Stimulated activated CD4-positive, alpha-beta T cell treated with anti-CD3 and anti-CD28 coated beads, Interleukin-4, amount 100 ng/mL, for 24 hours (primary cell): ENCODE measurements at regions not wholly inside any gene's neighbourhood (a gene's known extent, or its start where the extent isn't known, plus 50 kb on each side); places are given as distances from the start of the nearest gene placed in this dataset.
"Not testable (repeated sequence)": the region's sequence is repeated elsewhere in the genome, so short reads cannot be mapped to it uniquely, and the experiment has no call there.

Experiments
- DNase-seq: peaks from one replicate; pipeline ENCODE4 v3.0.0-alpha.2; 2020

GRCh38 chr4:81611221-81611620, 139.5 kb upstream of the RASGEF1B start:
- no peak for DNase-seq

- DNase-seq: no peak
Measured at GRCh38 chr4:81609844-81610243, 138.1 kb upstream of the RASGEF1B start.

- no peak for DNase-seq
Measured at GRCh38 chr4:81607950-81608349, 136.2 kb upstream of the RASGEF1B start.

DNA sequence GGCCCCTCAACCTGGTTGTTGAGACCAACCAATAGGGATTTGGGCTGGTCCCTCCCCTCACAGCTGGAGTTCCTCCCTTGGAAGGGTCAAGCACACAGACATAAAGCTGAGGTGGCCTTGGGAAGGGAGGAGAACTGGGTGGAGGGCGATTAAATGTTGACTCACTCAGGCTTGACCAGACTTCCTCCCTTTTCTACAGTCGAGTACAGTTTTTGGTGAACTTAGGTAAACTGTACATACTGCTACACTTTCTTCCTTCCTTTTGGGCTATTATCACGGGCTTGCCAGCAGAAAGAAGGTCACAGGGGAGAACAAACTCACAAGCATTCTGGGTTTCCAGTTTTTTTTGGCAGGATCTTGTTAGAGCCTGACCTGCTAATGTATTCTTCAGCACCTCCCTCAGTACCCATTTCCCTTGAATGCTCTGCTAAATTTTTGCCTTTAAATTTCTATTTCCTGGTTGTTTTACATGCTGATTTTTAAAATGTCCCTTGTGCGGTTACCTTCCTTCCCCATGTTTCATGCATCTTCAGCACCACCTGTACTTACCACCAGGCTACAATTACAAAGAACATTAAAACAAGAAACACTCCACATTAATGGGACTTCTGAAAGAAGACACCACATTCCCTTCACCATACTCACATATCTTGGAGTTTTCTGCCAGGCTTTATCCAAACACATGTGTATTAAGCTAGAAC, 135.2 kb upstream of the RASGEF1B start:
- DNase-seq: no peak

- DNase-seq: no peak
Measured at GRCh38 chr4:81606166-81606565, 134.5 kb upstream of the RASGEF1B start.

DNA sequence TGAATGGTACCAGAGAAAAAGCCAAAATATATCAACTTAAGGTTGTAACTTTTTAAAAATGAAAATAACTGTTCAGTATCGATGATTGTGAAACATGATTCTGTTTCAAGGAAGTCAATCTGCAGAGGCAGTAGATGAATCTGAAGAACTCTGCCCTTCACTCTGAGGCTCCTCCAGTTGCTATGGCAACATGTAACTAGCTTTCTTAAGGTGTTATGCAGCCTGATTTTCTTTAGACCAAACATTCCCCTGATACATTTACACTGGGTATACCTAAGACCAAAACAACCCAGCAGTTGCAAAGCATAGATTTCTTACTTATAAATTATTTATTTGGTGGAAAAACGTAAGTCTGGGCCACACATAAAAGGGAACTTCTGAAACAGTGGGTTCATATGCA, 133.6 kb upstream of the RASGEF1B start:
- DNase-seq: no peak

GRCh38 chr4:81604683-81605218, 133.0 kb upstream of the RASGEF1B start:
- DNase-seq: no peak

DNA sequence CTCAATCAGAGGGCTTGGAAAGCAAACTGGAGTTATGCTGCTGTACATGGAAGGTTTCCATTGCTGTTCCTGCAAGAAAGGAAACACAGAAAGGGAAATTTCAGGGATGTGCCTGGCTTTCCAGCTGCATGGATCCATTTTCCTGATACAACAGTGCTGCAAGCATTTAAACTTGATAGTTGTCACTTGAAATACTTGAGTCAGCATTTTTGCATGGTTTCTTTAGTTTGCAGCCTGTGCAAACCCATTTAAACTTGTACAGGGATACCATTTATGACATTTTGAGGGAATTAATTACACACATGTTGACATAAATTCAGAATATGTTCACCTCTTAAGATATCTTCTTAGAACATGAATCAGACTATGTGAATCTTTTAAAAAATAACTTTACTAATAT, 131.1 kb upstream of the RASGEF1B start:
- DNase-seq: no peak

DNA sequence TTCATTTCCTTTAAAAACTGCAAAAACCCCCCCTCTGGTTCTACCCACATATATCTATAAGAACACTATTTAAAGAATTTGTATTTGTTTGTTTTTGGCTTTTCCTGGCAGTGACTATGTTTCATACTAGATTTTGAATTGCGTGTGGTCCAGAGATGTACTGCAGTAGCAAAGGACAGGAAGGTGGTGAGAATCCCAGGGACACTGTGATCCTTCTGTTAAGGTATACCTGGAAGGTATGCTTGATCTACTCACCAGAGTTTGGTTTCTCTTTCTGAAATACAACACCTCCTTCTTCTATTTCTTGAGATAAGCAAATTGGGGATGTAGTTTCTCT, 129.6 kb upstream of the RASGEF1B start:
- no peak for DNase-seq

DNA sequence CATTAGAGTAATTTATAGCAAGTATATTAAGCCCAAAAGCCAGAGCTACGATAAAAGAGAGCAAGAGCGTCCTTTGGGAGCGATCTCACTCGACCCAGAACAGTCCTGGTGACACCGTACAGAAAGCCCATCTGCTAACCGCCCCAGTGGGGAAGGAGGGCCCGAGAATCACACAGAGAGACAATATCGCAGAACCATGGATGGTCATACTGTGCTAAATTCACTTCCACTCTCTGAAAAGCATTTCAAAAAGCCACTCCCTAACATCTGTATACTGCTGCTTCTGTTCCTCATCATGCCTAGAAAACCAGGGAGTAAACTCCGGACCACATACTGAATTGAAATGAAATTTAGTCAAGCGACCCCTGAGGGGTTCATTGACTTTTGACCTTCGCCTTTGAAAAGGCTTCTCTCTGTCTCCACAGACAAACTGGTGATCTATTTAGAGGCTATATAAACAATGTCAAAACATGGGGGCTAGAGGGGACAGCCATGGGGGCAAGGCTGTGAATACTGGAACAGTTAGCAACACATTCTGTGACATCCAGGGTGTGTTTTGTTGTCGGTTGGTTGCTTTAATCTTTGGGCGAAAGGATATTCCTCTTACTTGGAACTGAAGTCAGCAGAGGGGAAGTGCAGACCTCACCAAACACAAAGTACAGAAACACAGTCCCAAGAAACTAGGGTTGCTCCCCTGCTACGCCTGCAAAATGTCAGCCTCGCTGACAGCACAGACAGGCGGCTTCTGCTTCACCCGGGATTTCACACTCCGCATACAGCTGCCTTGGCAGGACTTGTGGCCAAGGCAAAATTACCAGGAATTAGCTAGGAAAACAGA, 129.0 kb upstream of the RASGEF1B start:
- DNase-seq: no peak

DNA sequence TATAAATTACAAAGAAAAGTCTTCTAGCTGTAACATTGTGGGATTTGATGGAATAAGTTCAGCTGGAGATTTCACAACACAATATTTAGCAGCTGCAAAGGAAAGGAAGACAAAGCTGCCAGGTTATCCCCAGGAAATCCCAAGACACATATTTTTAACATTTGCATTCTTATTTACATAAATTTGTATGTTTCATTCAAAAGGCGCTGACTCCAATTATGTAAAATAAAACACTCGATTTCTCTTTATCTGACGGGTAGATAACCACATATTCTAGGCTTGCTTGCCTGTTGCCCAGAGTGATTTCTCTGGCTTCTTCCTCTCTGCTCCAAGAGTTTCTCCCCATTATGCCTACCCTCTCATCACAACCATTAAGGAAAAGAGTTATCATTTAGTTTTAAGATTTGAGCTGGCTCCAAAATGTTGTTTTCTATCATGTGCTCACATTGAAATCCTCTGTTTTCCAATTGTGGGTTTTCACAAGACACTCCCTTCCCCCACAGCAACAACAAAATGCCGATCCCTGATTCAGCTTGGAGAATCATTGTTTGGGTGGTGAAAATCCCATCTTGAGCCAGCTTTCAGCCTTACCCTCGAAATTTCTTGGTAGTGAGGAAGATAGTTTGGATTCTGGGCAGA, 128.2 kb upstream of the RASGEF1B start:
- DNase-seq: no peak

DNA sequence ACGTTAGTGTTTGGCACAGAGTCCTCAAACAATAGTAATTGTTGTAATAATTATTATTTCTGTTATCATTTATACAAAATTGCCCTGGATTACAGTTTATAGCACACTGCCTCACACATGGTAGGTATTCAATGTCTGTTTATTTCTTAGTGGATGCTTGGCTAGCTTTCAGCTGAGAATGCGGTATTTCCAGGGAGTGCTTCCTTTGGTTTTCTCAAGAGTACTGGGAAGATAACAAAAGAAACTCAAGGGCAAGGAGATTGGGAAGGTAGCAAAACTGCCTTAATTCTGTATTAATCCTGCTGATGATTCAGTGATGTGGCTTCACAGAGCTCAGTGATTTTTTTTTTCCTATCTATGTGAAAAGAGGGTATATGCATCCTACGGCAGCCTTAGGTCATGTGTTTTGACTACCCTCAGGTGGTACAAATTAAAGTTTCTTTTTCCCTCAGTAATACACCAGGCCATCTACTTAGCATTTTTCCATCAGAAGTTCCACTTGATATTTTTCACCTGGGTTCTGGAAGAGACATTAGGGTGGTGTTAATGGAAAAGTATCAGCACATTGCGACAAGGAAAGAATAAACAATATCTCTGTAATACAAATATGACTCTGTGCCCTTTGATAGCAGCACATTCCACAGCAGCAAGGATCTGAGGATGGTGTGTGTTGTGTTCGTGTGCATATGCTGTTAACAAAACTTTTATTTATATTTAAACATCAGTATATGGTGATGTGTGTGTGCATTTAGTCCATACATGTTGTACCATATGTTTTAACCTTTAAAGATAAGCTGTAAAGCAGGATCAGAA, 124.3 kb upstream of the RASGEF1B start:
- no peak for DNase-seq

GRCh38 chr4:81595287-81595686, 123.6 kb upstream of the RASGEF1B start:
- no peak for DNase-seq

GRCh38 chr4:81594490-81595159, 122.9 kb upstream of the RASGEF1B start:
- no peak for DNase-seq

GRCh38 chr4:81592701-81593100, 121.0 kb upstream of the RASGEF1B start:
- DNase-seq: no peak

DNA sequence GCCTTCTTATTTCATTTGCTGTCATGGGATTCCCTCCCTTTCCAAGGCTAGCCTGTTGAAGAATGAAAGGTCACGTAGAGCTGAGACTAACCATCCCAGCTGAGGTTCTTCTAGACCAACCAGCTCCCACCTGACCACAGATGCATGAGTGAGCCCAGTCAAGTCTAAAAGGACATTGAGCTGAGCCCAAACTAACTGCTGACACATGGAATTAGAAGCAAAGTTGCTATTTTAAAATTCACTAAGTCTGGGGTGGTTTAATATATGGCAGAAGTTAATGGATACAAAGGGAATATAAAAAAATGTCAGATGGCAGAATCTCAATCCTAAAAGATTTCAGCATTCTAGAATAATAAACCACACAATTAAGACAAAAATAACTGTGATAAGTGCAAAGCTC, 118.9 kb upstream of the RASGEF1B start:
- DNase-seq: no peak

- no peak for DNase-seq
Measured at GRCh38 chr4:81589262-81589661, 117.6 kb upstream of the RASGEF1B start.

GRCh38 chr4:81586706-81587105, 115.0 kb upstream of the RASGEF1B start:
- DNase-seq: no peak

DNA sequence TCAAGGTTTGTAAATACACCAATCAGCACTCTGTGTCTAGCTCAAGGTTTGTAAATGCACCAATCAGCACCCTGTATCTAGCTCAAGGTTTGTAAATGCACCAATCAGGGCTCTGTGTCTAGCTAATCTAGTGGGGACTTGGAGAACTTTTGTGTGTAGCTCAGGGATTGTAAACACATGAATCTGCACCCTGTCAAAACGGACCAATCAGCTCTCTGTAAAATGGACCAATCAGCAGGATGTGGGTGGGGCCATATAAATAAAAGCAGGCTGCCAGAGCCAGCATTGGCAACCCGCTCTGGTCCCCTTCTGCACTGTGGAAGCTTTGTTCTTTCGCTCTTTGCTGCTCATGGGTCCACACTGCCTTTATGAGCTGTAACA, 109.3 kb upstream of the RASGEF1B start:
- DNase-seq: not testable (repeated sequence)

- DNase-seq: no peak
Measured at GRCh38 chr4:81580346-81580993, 108.8 kb upstream of the RASGEF1B start.

DNA sequence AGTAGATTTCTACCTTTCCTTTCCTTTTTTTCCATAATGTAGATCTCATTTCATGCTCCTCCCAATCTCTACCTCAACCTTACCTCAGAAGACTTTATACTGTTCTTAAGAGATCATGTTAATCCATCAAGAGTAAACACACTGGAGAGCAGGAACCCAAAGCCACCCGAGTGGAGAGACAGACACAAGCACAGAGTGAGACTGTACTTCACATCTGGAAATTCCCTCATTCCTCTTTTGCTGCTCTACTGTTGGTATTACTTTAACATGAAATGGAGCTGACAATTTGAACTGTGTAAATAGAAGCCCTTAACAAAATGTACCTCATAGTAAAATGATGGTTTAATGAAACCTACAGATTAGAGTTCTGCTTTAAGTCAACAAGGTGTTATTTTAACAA, 105.7 kb upstream of the RASGEF1B start:
- DNase-seq: no peak

DNA sequence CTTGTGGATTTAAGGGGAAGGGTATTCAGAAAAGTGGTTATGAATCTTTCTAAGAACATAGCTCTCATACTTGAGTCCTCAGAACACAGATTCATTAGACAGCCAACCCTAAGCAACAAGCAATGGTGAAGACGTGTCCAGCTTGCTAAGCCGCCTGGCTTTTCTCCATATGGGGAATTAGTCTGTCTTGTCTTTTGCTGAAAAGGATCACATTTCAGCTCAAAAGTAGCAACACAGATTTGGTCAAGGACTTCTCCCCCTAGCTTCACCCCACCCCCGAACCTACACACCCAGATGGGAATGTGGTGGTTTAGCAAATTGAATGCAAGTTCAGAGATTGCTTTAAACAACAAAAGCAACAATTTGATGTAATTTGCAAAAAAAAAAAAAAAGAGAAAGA, 103.3 kb upstream of the RASGEF1B start:
- DNase-seq: no peak
